Right lobe of liver (tissue), 6 donors: ENCODE measurements at regions not wholly inside any gene's neighbourhood (a gene's known extent, or its start where the extent isn't known, plus 50 kb on each side); places are given as distances from the start of the nearest gene placed in this dataset.

Source experiments
- ATAC-seq, 4 donors: fragments of 200-7000 bp; cut with Tn5 transposase; one replicate each; pipeline ENCODE4 v1.9.1; 2020; ENCODE audit warnings: mild to moderate bottlenecking in 4 of 4, moderate library complexity in 4 of 4
- DNase-seq, 3 donors: peaks; one replicate each; pipeline ENCODE4 v3.0.0-alpha.2; 2020
- H3K27ac ChIP-seq, 3 donors: fragments of 200-600 bp; one replicate each; pipeline ENCODE4 v1.8.0; 2022
- H3K27me3 ChIP-seq, 2 donors: fragments of 200-600 bp; one replicate each; pipeline ENCODE4 v1.8.0; 2022
- H3K36me3 ChIP-seq, 4 donors: fragments of 200-600 bp; sonication (generic) in 1 of 4; one replicate each; pipeline versions ENCODE4 v1.5.1 to v1.8.0; 2017 to 2022; ENCODE audit warnings: control low read depth in 1 of 4
- H3K4me1 ChIP-seq, 4 donors: fragments of 200-600 bp; sonication (generic) in 1 of 4; one replicate each; pipeline versions ENCODE4 v1.5.1 to v1.8.0; 2017 to 2022; ENCODE audit warnings: control low read depth in 1 of 4
- H3K4me3 ChIP-seq, 3 donors: fragments of 200-600 bp; one replicate each; pipeline ENCODE4 v1.8.0; 2022
- H3K9me3 ChIP-seq, 4 donors: fragments of 200-600 bp; sonication (generic) in 1 of 4; one replicate each; pipeline versions ENCODE4 v1.5.1 to v1.8.0; 2017 to 2022; ENCODE audit warnings: control low read depth in 1 of 4
- CTCF ChIP-seq, 4 donors: fragments of 200-600 bp in 3 of 4; fragments of 450-650 bp in 1 of 4; IDR thresholded peaks; one replicate each; pipeline versions ENCODE4 v1.5.1 to v1.8.0; 2016 to 2022; ENCODE audit warnings: antibody characterized with exemption in 4 of 4, mild to moderate bottlenecking in 2 of 4
- POLR2A ChIP-seq: fragments of 450-650 bp; IDR thresholded peaks from one replicate; pipeline ENCODE4 v1.6.1; 2017; ENCODE audit warnings: antibody characterized with exemption, mild to moderate bottlenecking
- WGBS: methylation state at CpG from one replicate; pipeline ENCODE4 v1.1.6; 2018; ENCODE audit warnings: low coverage, low lambda C conversion rate; ENCODE audit not compliant: insufficient coverage; ENCODE audit errors: missing lambda C conversion rate; 5-methylcytosine and 5-hydroxymethylcytosine counted together
- intact Hi-C, 2 donors: fragments of 100-400 bp; cut with DNase I; formaldehyde crosslinking; loops; one replicate each; pipeline versions ENCODE4 v1.11.2 to v1.14.1; 2022
- donor health status: DM: no; HTN: yes; CAD: no.
- donor health status: DM: no; HTN: no; CAD: no.
- donor health status: DM: no; HTN: no; CAD: no.
- donor health status: DM: no; HTN: yes; CAD: no.
- donor health status: DM: no; HTN: yes; CAD: no.

- no peak overlapping the region for H3K4me3 ChIP-seq
- H3K4me1 ChIP-seq, result no peaks in the 10 kb centered on the region
- H3K9me3 ChIP-seq, result no peaks in the 10 kb centered on the region
- no peak for TF ChIP-seq POLR2A
- no peak for TF ChIP-seq CTCF (IDR thresholded peaks at IDR 0.05)
- no peak for ATAC-seq
- no peak for DNase-seq
- intact Hi-C loops, result no loop called here
- H3K27me3 ChIP-seq, result no peaks in the 10 kb centered on the region
- no peak overlapping the region for H3K27ac ChIP-seq
- no peaks in the 10 kb centered on the region for H3K36me3 ChIP-seq
Measured at GRCh38 chr1:72690871-72691270, 408.5 kb upstream of the NEGR1 start.

GRCh38 chr1:72678683-72679082, 396.3 kb upstream of the NEGR1 start:
- H3K27ac ChIP-seq, result no peak overlapping the region
- H3K4me1 ChIP-seq, result no peaks in the 10 kb centered on the region
- ATAC-seq (no peak), DNase-seq (no peak)
- intact Hi-C loops, result no loop called here
- TF ChIP-seq POLR2A (no peak), CTCF (IDR thresholded peaks at IDR 0.05) (no peak)
- H3K27me3 ChIP-seq, result no peaks in the 10 kb centered on the region
- WGBS, result 36% methylated on average over 4 of the region's 4 CpGs
- H3K4me3 ChIP-seq, result no peak overlapping the region
- no peaks in the 10 kb centered on the region for H3K9me3 ChIP-seq
- no peaks in the 10 kb centered on the region for H3K36me3 ChIP-seq

GRCh38 chr1:72670902-72671301, 388.6 kb upstream of the NEGR1 start:
- no peak for ATAC-seq
- intact Hi-C loops, result no loop called here
- 57% methylated on average over 2 of the region's 2 CpGs for WGBS
- no peak for TF ChIP-seq CTCF (IDR thresholded peaks at IDR 0.05)
- TF ChIP-seq POLR2A, result no peak
- no peak overlapping the region for H3K4me3 ChIP-seq
- DNase-seq, result no peak
- no peaks in the 10 kb centered on the region for H3K9me3 ChIP-seq
- no peak overlapping the region for H3K27ac ChIP-seq
- H3K27me3 ChIP-seq, result no peaks in the 10 kb centered on the region
- H3K36me3 ChIP-seq, result no peaks in the 10 kb centered on the region
- no peaks in the 10 kb centered on the region for H3K4me1 ChIP-seq

GRCh38 chr1:72662918-72663317, 380.6 kb upstream of the NEGR1 start:
- no peak for TF ChIP-seq POLR2A
- no peak for TF ChIP-seq CTCF (IDR thresholded peaks at IDR 0.05)
- ATAC-seq, result no peak

GRCh38 chr1:72650843-72651435, 368.6 kb upstream of the NEGR1 start:
- ATAC-seq (no peak), DNase-seq (no peak)
- Histone ChIP-seq H3K9me3 (no peaks in the 10 kb centered on the region), H3K27me3 (no peaks in the 10 kb centered on the region), H3K4me3 (no peak overlapping the region), H3K4me1 (no peaks in the 10 kb centered on the region), H3K27ac (no peak overlapping the region), H3K36me3 (no peaks in the 10 kb centered on the region)
- TF ChIP-seq CTCF (IDR thresholded peaks at IDR 0.05), result no peak
- no peak for TF ChIP-seq POLR2A
- intact Hi-C loops, result no loop called here
- WGBS, result 66% methylated on average over 5 of the region's 5 CpGs

More at GRCh38 chr1:72662918-72663317, 380.6 kb upstream of the NEGR1 start:
- no peaks in the 10 kb centered on the region for H3K27me3 ChIP-seq
- H3K27ac ChIP-seq, result no peak overlapping the region
- intact Hi-C loops, result no loop called here
- H3K4me1 ChIP-seq, result no peaks in the 10 kb centered on the region
- no peaks in the 10 kb centered on the region for H3K36me3 ChIP-seq
- no peaks in the 10 kb centered on the region for H3K9me3 ChIP-seq
- no peak overlapping the region for H3K4me3 ChIP-seq
- no peak for DNase-seq
